ENCODE measurements at regions not wholly inside any gene's neighbourhood (a gene's known extent, or its start where the extent isn't known, plus 50 kb on each side); places are given as distances from the start of the nearest gene placed in this dataset.

GRCh38 chr4:142976482-142976881 lies 130.4 kb upstream of the INPP4B start:
- peaks cover 6% of the 10 kb centered on the region for H3K9me3 Mint-ChIP-seq
- no peaks in the 10 kb centered on the region for H3K27me3 Mint-ChIP-seq
- ATAC-seq (replicated peaks; ENCODE audit: extremely low read depth, poor library complexity, severe bottlenecking) (no peak), DNase-seq (ENCODE audit: low spot score in 2 of 2) (no peak)
- H3K4me1 Mint-ChIP-seq = no peaks in the 10 kb centered on the region
- H3K4me3 Mint-ChIP-seq = no peak overlapping the region
- no peak overlapping the region for H3K27ac Mint-ChIP-seq (ENCODE audit: low read depth)
- no peaks in the 10 kb centered on the region for H3K36me3 Mint-ChIP-seq (ENCODE audit: insufficient read depth)

GRCh38 chr4:142977182-142977581 lies 131.1 kb upstream of the INPP4B start:
- DNase-seq (ENCODE audit: low spot score in 2 of 2) (no peak), ATAC-seq (replicated peaks; ENCODE audit: extremely low read depth, poor library complexity, severe bottlenecking) (no peak)
- Mint-ChIP-seq H3K27me3 (no peaks in the 10 kb centered on the region), H3K36me3 (ENCODE audit: insufficient read depth) (no peaks in the 10 kb centered on the region), H3K9me3 (peaks cover 6% of the 10 kb centered on the region), H3K4me3 (no peak overlapping the region), H3K27ac (ENCODE audit: low read depth) (no peak overlapping the region), H3K4me1 (no peaks in the 10 kb centered on the region)

- H3K9me3 Mint-ChIP-seq = peaks cover 13% of the 10 kb centered on the region
- no peaks in the 10 kb centered on the region for H3K36me3 Mint-ChIP-seq (ENCODE audit: insufficient read depth)
- no peak overlapping the region for H3K4me3 Mint-ChIP-seq
- DNase-seq (ENCODE audit: low spot score in 2 of 2) = no peak
- H3K4me1 Mint-ChIP-seq = no peaks in the 10 kb centered on the region
- ATAC-seq (replicated peaks; ENCODE audit: extremely low read depth, poor library complexity, severe bottlenecking) = no peak
- no peak overlapping the region for H3K27ac Mint-ChIP-seq (ENCODE audit: low read depth)
- H3K27me3 Mint-ChIP-seq = no peaks in the 10 kb centered on the region
Observed at GRCh38 chr4:142983065-142983464, 137.0 kb upstream of the INPP4B start.

DNA sequence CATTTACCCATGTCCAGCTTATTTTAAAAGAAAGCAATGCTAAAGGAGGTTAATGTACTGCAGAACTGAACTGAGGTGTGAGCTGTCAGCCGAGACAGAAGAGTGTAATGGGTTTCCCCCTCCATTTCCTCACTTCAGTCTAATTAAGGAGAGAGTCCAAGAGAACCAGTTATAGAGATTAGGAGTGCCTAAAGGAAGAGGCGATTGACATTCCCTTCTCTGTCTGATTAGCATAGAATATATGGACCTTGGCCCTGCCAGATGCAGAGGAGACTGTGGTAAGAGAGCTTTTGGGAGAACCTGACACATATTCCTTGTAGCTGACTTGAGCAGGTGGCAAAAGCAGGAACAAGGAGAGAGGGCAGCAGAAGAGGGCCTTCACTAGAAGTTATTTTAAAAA lies 137.5 kb upstream of the INPP4B start:
- DNase-seq (ENCODE audit: low spot score in 2 of 2) (no peak), ATAC-seq (replicated peaks; ENCODE audit: extremely low read depth, poor library complexity, severe bottlenecking) (no peak)
- Mint-ChIP-seq H3K27me3 (no peaks in the 10 kb centered on the region), H3K36me3 (ENCODE audit: insufficient read depth) (no peaks in the 10 kb centered on the region), H3K27ac (ENCODE audit: low read depth) (no peak overlapping the region), H3K9me3 (peaks cover 13% of the 10 kb centered on the region), H3K4me1 (no peaks in the 10 kb centered on the region), H3K4me3 (no peak overlapping the region)

DNA sequence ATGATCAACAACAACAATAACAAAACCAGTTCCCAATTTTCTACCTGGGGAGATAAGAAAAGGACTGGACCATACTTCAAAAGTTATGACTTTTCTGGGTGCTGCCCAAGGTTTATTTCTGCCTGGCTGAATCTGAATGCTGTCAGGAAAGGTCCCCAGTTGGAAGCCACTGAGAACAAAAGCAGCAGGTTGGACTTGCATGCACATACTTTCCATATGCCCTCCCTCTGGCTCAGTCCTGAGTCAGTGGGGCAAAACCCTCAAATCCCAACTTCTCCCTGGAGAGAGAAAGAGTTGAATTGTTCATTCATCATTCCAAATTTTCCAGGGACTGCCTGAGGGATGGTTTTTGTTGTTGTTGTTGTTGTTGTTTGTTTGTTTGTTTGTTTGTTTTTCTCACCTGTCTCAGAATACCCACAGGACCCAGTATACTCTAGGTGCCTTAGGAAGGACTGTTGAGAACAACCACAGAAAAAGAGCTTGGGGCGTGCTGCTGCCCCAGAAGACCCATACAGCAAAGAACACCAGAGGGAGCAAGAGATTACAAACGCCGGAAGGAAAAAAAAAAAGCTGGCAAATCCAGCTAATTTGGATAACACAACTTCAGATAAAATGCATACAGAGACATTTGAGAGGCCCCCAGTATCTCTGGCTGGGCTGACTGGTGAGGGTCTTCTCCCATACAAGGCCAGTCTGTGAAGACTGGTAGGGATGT lies 138.9 kb upstream of the INPP4B start:
- H3K9me3 Mint-ChIP-seq = peaks cover 13% of the 10 kb centered on the region
- no peaks in the 10 kb centered on the region for H3K4me1 Mint-ChIP-seq
- H3K27ac Mint-ChIP-seq (ENCODE audit: low read depth) = no peak overlapping the region
- H3K4me3 Mint-ChIP-seq = no peak overlapping the region
- H3K36me3 Mint-ChIP-seq (ENCODE audit: insufficient read depth) = no peaks in the 10 kb centered on the region
- H3K27me3 Mint-ChIP-seq = peaks cover 11% of the 10 kb centered on the region
- no peak for DNase-seq (ENCODE audit: low spot score in 2 of 2)
- ATAC-seq (replicated peaks; ENCODE audit: extremely low read depth, poor library complexity, severe bottlenecking) = no peak

DNA sequence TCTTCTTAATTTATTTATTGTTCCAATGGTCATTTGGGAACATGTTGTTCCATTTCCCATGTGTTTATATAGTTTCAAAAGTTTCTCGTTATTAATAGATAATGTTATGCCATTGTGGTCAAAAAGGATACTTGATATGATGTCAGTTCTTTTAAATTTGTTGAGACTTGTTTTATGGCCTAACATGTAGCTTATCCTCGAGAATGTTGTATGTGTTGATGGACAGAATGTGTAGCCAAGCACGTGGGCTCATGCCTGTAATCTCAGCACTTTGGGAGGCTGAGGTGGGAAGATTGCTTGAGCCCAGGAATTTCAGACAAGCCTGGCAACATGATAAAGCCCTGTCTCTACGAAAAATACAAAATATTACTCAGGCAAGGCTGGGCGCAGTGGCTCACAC lies 168.5 kb upstream of the USP38 start:
- H3K36me3 Mint-ChIP-seq (ENCODE audit: insufficient read depth) = no peaks in the 10 kb centered on the region

DNA sequence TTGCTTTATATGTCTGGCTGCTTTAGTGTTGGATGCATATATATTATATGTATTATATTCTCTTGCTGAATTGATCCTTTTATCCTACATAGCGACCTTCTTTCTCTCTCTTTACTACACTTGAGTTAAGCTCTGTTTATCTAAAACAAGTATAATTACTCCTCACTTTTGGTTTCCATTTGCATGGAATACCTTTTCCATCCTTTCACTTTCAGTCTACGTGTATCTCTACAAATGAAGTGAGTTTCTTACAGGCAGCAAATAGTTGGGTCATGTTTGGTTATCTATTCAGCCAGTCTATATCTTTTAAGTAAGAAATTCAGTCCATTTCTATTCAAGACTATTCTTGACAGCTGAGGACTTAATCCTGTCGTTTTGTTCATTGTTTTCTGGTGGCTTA lies 167.5 kb upstream of the USP38 start:
- H3K4me3 Mint-ChIP-seq = no peak overlapping the region
- H3K27me3 Mint-ChIP-seq = no peaks in the 10 kb centered on the region
- no peaks in the 10 kb centered on the region for H3K9me3 Mint-ChIP-seq
- ATAC-seq (replicated peaks; ENCODE audit: extremely low read depth, poor library complexity, severe bottlenecking) = no peak
- DNase-seq (ENCODE audit: low spot score in 2 of 2) = no peak
- no peaks in the 10 kb centered on the region for H3K36me3 Mint-ChIP-seq (ENCODE audit: insufficient read depth)
- H3K4me1 Mint-ChIP-seq = no peaks in the 10 kb centered on the region
- no peak overlapping the region for H3K27ac Mint-ChIP-seq (ENCODE audit: low read depth)

More for the DNA sequence above, 168.5 kb upstream of the USP38 start:
- no peak overlapping the region for H3K4me3 Mint-ChIP-seq
- no peaks in the 10 kb centered on the region for H3K27me3 Mint-ChIP-seq
- H3K4me1 Mint-ChIP-seq = no peaks in the 10 kb centered on the region
- H3K27ac Mint-ChIP-seq (ENCODE audit: low read depth) = no peak overlapping the region
- DNase-seq (ENCODE audit: low spot score in 2 of 2) = no peak
- peaks cover 4% of the 10 kb centered on the region for H3K9me3 Mint-ChIP-seq
- ATAC-seq (replicated peaks; ENCODE audit: extremely low read depth, poor library complexity, severe bottlenecking) = no peak

GRCh38 chr4:143019351-143019750 lies 165.4 kb upstream of the USP38 start:
- no peak for ATAC-seq (replicated peaks; ENCODE audit: extremely low read depth, poor library complexity, severe bottlenecking)
- H3K36me3 Mint-ChIP-seq (ENCODE audit: insufficient read depth) = no peaks in the 10 kb centered on the region
- peaks cover 7% of the 10 kb centered on the region for H3K27me3 Mint-ChIP-seq
- H3K4me3 Mint-ChIP-seq = no peak overlapping the region
- no peak for DNase-seq (ENCODE audit: low spot score in 2 of 2)
- no peaks in the 10 kb centered on the region for H3K9me3 Mint-ChIP-seq
- no peak overlapping the region for H3K27ac Mint-ChIP-seq (ENCODE audit: low read depth)
- no peaks in the 10 kb centered on the region for H3K4me1 Mint-ChIP-seq

DNA sequence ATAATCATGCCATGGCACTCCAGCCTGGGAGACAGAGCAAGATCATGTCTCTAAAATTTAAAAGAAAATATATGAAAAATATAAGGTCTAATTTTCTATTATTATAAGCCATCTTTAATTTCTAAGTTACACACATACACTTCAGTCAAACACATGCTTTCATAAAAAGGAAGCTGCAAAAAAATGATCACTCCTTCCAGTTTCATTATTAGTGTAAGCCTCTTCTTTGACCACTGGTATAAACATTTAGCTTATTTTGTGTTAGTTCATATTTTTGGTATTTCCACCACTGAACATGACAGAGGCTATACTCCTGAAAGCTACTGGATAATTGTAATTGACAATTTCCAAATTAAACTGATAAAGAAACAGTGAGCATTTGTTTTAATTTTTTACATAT lies 163.3 kb upstream of the USP38 start:
- Mint-ChIP-seq H3K27ac (ENCODE audit: low read depth) (no peak overlapping the region), H3K27me3 (peaks cover 12% of the 10 kb centered on the region), H3K36me3 (ENCODE audit: insufficient read depth) (no peaks in the 10 kb centered on the region), H3K4me1 (no peaks in the 10 kb centered on the region), H3K4me3 (no peak overlapping the region), H3K9me3 (no peaks in the 10 kb centered on the region)
- DNase-seq (ENCODE audit: low spot score in 2 of 2) (no peak), ATAC-seq (replicated peaks; ENCODE audit: extremely low read depth, poor library complexity, severe bottlenecking) (no peak)

GRCh38 chr4:143023239-143023918 lies 161.3 kb upstream of the USP38 start:
- ATAC-seq (replicated peaks; ENCODE audit: extremely low read depth, poor library complexity, severe bottlenecking) (no peak), DNase-seq (ENCODE audit: low spot score in 2 of 2) (no peak)
- Mint-ChIP-seq H3K27me3 (peaks cover 12% of the 10 kb centered on the region), H3K4me1 (no peaks in the 10 kb centered on the region), H3K36me3 (ENCODE audit: insufficient read depth) (no peaks in the 10 kb centered on the region), H3K4me3 (no peak overlapping the region), H3K9me3 (no peaks in the 10 kb centered on the region), H3K27ac (ENCODE audit: low read depth) (no peak overlapping the region)

DNA sequence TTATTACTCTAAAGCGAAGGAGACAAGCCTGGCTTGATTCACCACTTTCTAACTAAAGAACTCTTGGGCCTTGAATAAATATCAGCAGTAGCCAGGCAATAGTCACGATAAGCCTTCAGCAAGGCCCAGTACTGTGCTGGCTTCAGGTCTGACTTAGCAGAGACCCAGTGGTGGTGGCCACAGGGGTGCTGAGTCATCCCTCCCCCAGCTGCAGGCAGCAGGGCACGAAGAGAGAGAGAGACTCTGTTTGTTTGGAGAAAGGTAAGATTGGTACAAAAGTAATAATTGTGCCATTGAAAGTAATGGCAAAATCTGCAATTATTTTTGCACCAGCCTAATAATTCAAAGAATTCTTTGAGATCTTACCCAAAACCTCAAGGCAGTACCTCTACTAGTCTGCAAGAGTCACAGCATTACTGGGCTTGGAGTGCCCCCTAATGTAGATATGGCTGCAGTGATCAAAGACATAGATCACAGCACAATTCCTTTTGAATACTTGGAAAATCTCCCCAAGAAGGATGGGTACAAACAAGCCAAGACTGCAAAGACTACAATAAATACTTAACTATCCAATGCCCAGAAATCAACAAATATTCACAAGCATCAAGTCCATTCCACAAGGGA lies 159.5 kb upstream of the USP38 start:
- ATAC-seq (replicated peaks; ENCODE audit: extremely low read depth, poor library complexity, severe bottlenecking) (no peak), DNase-seq (ENCODE audit: low spot score in 2 of 2) (no peak)
- Mint-ChIP-seq H3K36me3 (ENCODE audit: insufficient read depth) (no peaks in the 10 kb centered on the region), H3K9me3 (peaks cover 13% of the 10 kb centered on the region), H3K4me3 (no peak overlapping the region), H3K27me3 (peaks cover 12% of the 10 kb centered on the region), H3K4me1 (no peaks in the 10 kb centered on the region), H3K27ac (ENCODE audit: low read depth) (no peak overlapping the region)

- Mint-ChIP-seq H3K36me3 (ENCODE audit: insufficient read depth) (no peaks in the 10 kb centered on the region), H3K27me3 (peaks cover 12% of the 10 kb centered on the region), H3K9me3 (peaks cover 18% of the 10 kb centered on the region), H3K27ac (ENCODE audit: low read depth) (no peak overlapping the region), H3K4me3 (no peak overlapping the region), H3K4me1 (no peaks in the 10 kb centered on the region)
- no peak for ATAC-seq (replicated peaks; ENCODE audit: extremely low read depth, poor library complexity, severe bottlenecking)
- DNase-seq (ENCODE audit: low spot score in 2 of 2) = no peak
Observed at GRCh38 chr4:143026459-143027170, 158.1 kb upstream of the USP38 start.
